Germinal center (tissue), 1 donor: ENCODE measurements at regions not wholly inside any gene's neighbourhood (a gene's known extent, or its start where the extent isn't known, plus 50 kb on each side); places are given as distances from the start of the nearest gene placed in this dataset.
"Not testable (repeated sequence)": the region's sequence is repeated elsewhere in the genome, so short reads cannot be mapped to it uniquely, and the experiment has no call there.

Experiments used
- DNase-seq: peaks from one replicate; pipeline ENCODE4 v3.0.0; 2012; ENCODE audit warnings: mixed read lengths, low spot score

- DNase-seq, result no peak
Measured at GRCh38 chr18:29373000-29373399, 1196.1 kb upstream of the CDH2 start.

DNA sequence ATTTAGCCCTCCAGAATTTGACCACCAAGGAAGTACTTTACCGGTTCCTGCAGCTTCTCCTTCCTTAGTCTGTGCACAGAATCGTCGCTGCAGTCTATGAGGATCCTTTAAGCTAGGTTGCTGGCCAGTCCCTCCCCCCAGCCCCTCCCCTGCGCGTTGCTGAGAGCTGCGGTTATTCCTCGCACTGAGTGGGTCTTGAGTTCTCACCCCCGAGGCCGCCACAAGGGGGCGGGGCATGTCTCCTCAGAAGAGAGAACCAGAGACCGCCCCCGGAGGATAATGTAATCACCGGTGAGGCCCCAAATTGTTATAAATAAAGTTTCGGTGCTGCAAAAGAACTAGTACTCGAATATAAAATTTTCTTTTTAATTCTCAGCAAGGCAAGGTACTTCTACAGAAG is 1184.9 kb upstream of the CDH2 start:
- DNase-seq, result no peak

DNA sequence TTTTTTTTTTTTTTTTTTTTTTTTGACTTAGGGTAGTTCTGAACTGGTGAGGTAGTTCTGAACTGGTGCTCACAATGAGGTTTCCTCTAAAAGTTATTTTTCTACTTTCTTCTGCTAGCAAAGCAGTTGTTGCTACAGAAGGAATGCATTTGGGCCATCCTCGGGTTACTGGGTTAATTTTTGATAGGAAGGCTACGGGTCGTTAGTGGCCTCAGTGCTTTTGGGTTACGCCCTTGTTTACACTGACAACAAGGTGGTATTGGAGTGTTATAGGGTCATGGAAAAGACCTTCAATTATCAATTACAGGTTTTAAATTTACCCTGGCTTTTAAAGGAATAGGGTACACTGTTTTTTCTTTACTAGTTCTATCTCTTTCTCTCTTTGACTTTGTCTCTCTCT is 1183.7 kb upstream of the CDH2 start:
- DNase-seq, result not testable (repeated sequence)

DNA sequence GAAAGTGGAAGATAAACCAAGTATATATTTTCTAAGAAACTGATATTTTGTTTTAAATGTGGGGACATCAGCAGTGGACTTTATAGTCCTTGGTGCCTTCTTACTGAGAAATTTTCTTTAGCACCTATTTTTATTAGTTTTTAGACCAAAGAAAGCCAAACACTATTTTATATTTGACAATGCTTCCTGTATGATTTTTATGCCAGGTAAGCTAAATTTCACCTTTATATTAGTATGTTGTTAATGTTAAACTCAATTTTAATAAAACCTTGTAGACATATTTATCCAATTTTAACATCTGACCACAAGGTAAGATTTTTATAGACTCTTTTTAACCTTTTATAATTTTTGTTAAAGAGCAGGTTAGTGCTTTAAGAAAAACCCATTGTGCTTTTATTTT is 1182.3 kb upstream of the CDH2 start:
- DNase-seq, result not testable (repeated sequence)

DNA sequence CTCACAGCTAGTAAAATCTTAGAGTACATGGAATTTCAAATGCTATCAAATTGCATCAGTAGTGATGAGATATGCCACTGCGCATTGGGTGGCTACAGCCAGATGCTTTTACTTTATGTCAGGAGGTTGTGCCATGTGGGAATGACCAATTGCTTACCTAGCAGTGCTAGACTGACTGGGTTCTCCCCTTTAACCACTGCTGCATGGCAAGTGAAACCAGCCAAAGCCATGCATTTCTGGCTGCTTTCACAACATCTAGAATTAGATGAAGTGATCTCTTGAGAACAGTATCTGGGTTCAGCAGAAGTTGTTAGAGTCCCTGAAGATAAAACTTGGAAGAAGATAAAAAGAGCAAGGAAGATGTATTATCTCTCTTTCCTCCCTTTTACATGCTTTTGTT is 1174.2 kb upstream of the CDH2 start:
- DNase-seq, result no peak

GRCh38 chr18:29328932-29329331 is 1152.0 kb upstream of the CDH2 start:
- no peak for DNase-seq

DNA sequence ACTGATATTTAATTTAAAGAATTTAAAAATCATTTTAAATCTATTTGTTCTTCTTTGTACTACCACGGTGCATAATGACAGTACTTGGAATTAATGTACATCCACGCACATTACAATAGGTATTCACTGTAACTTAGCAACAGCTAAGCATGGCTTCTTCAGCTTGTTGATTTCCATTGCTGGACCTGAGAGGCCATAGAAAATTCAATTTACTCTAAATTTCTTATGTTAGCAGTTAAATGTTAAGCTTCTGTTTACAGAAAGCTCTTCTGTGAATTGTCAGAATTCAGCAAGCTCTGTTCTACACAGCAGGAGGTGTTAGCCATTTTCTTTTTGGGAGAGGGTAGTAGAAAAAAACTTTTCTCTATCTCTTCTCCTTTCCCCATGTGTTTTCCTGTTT is 1149.3 kb upstream of the CDH2 start:
- no peak for DNase-seq

GRCh38 chr18:29321561-29321960 is 1144.6 kb upstream of the CDH2 start:
- DNase-seq, result no peak

DNA sequence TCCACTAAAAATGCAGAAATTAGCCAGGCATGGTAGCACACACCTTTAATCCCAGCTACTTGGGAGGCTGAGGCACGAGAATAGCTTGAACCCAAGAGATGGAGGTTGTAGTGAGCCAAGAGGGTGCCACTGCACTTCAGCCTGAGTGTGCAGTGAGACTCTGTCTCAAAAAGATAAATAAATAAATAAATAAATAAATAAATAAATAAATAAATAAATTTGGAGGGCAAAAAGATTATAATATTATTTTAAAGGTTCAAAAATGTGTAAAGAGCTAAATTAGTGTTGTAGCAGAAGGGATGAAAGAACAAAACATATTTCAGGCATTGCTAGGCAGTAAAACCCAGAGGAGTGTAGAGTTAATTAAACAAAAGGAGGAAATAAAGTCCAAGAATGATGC is 1136.4 kb upstream of the CDH2 start:
- DNase-seq, result no peak

DNA sequence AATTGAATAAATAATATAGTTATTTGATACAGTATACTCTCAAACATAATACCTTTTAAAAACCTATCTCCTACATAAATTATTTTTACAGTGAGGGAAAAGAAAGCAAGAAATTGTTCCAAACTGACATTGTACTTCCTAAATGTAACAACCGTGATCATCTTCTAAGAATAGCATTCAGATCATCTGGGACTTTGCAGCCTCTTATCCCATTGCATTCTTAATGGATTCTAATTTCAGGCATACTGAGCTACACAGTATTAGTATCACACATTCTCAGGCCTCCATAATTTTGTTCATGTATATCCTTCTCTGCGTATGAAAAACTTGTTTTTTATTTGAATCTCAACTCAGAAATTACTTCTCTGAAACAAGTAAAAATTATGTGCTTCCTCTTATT is 1134.7 kb upstream of the CDH2 start:
- no peak for DNase-seq

DNA sequence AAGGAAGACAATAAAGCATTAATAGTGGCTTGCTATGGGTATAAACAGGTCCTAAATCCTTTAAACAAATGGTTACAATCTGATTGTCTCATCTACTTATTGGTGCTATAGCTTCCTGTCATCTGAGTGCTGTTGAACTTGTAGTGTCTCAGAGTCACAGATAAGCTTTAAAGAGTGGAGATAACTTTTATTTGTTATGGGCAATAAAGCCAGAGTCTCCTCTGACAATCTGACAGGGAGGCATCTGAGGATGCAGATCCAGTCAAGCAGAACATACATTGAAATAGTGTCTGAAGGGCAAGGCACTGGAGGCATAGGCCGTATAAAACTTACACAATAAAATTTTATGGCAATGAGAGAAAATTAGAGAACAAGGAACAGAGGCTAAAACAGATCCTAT is 1132.4 kb upstream of the CDH2 start:
- DNase-seq, result no peak

- no peak for DNase-seq
Measured at GRCh38 chr18:29307982-29308381, 1131.1 kb upstream of the CDH2 start.

- DNase-seq, result no peak
Measured at GRCh38 chr18:29307231-29307630, 1130.3 kb upstream of the CDH2 start.

DNA sequence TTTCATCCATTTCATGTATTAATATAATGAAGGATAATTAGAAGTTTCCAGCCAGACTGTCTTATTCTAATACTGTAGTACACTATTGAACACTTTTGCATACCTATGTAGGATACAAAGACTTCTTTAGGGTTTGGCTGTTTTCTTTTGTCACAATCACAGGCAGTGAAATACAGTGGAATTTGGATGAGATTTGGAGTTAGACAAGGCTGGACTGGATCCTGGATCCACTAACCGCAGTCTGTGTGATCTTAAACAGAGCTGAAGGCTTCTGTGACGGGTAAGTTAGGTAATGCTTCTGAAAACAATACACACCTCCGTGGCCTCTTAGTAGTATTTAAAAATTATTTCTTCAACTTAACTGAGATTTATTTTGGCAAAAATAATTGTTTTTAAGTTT is 1128.6 kb upstream of the CDH2 start:
- DNase-seq, result no peak

GRCh38 chr18:29301048-29301447 is 1124.1 kb upstream of the CDH2 start:
- DNase-seq, result no peak

DNA sequence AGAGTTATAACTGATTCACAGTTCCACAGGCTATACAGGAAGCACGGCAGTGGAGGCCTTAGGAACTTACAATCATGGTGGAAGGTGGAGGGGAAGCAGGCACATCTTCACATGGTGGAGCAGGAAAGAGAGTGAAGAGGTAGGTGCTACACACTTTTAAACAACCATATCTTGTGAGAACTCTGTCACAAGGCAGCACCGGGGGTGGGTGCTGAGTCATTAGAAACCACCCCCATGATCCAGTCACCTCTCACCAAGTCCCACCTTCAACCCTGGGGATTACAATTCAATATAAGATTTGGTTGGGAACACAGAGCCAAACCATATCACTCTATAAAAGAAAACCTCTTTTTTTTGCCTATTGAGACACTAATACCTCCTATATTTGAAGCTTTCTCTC is 1108.5 kb upstream of the CDH2 start:
- DNase-seq, result no peak

- no peak for DNase-seq
Measured at GRCh38 chr18:29271501-29271900, 1094.6 kb upstream of the CDH2 start.

DNA sequence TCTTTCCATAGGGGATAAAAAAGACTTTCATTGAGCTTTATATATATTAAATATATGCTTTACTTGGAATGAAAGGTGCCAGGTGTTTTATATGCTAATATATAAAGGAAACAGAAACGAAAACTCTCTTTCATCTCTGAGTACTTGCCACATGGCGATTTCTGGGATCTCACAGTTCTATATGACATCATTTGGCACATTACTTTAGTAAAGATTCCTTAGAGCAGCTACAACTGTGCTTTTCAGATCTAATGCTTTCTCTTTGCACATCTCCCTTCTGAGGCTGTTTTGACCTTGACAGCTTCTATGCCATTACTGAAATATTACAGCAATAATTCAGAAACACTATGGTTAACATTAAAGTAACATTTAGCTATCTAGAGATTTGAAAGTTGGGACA is 1082.9 kb upstream of the CDH2 start:
- no peak for DNase-seq

DNA sequence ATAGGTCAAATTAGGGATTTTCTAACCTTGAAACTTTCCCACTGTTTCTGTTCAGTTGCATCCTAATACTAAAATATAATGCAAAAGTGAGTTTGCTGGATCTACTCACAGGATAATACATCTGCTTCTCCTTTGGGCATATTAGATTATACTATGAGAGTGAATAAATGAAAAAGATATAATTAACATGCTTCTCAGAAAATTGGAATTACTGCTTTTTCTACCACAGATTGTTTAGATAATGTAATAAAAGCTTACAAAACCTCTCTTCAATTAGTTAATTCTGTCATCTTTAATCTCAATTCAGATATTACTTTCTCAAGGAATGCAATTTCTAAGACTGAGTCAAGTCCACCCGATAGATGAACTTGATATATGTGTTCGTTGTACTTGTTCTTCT is 1077.2 kb upstream of the CDH2 start:
- DNase-seq, result no peak

- DNase-seq, result no peak
Measured at GRCh38 chr18:29251681-29252080, 1074.8 kb upstream of the CDH2 start.

- no peak for DNase-seq
Measured at GRCh38 chr18:29250843-29251242, 1073.9 kb upstream of the CDH2 start.

DNA sequence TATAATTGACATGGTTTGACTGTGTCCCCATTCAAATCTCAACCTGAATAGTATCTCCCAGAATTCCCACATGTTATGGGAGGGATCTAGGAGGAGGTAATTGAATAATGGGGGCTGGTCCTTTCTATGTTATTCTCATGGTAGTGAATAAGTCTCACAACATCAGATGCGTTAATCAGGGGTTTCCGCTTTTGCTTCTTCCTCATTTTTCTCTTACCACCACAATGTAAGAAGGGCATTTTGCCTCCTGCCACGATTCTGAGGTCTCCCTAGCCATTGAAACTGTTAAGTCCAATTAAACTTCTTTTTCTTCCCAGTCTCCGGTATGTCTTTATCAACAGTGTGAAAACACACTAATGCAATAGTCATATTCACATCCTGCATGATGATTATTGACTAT is 1073.3 kb upstream of the CDH2 start:
- DNase-seq, result no peak

- no peak for DNase-seq
Measured at GRCh38 chr18:29248805-29249204, 1071.9 kb upstream of the CDH2 start.

GRCh38 chr18:29241199-29241598 is 1064.3 kb upstream of the CDH2 start:
- no peak for DNase-seq

GRCh38 chr18:29234751-29235150 is 1057.8 kb upstream of the CDH2 start:
- DNase-seq, result no peak
